ENCODE measurements at regions not wholly inside any gene's neighbourhood (a gene's known extent, or its start where the extent isn't known, plus 50 kb on each side); places are given as distances from the start of the nearest gene placed in this dataset.
"Not testable (repeated sequence)": the region's sequence is repeated elsewhere in the genome, so short reads cannot be mapped to it uniquely, and the experiment has no call there.

DNA sequence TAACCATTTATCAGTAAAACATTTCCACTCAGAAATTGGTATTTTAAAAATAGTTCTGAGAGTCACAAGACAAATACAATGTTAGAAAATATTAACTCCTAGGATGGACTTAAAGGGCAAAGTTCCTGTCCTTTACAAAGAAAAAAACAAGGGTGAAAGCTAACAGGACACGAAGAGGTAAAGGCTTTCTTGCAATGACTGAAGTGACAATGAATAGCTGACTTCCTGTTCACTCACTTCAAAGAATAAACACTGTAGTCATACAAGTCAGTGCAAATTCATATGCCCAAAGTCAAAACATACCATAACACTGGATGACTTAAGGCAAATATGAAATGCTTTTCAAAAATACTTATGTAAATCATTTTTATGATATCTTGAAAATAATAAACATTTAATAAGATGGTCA lies 1389.8 kb upstream of the ALCAM start:
- peak; percentile 1 for DNase-seq (ENCODE audit: low read depth)

DNA sequence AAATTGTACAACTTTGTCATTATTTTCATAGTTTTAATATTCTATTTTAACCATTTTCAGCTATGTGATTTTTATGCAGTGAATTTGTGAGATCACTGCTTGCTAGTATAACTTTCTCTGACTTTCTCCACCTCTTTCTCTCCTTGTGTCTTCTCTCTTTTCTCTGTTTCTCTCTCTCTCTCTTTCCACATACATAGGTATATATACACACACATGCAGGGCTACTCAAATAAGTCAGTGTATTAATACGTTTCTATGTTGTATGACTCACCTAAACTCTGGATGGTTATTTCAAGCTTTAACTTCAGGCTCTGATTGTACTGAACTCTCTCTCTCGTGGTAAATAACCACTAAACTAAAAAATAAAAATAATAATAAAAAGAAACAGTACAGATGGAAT lies 1389.3 kb upstream of the ALCAM start:
- DNase-seq (ENCODE audit: low read depth) = no peak

DNA sequence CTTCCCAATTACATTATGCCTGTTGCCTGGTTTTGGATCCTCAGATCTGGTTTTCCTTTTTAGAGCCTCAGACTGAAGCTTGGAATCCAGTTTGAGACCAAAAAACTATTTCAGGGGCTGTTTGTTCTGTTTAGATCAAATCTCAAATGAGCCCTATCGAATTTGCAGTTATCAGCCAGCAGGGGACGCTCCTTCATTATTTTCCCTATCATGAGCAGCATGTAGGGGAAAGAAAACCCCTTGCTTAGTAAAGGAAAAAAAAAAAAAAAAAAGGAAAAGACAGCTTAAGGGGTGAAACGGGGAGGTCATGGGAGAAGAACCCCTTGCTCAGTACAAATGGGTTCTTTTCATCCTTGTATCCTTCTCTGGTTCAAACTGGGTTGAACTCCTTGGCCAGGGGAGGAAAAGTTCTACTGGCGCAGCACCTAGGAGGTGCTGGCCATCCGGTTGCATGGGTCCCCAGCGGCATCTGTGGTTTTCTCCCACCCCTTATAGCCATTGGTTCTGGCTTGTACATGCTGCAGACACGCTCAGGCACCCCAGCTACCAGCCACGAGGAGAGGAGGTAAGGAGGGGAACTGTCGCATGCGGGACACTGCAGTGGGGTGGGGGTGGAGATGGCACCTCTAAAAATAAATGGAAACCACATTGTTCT lies 1375.1 kb upstream of the ALCAM start:
- peak; percentile 16 for DNase-seq (ENCODE audit: low read depth)

DNA sequence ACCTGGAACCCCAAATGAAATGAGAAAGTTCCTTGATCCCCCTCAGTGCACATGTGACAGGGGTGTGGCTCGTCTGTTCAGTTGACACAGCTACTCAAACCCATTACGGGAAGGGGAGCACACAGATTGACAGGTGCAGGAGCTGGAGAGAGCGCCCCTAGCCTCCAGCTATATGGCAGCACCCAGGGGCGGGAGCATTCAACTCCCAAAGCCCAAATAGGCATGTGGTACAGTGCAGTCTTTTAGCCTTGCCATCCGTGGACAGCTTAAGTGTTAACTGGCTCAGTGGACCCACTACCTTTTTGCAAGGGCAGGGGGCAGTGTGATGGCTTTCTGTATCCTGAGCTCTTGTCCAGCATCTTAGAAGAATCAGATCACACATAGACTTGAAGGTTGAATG lies 1374.2 kb upstream of the ALCAM start:
- DNase-seq (ENCODE audit: low read depth) = no peak

DNA sequence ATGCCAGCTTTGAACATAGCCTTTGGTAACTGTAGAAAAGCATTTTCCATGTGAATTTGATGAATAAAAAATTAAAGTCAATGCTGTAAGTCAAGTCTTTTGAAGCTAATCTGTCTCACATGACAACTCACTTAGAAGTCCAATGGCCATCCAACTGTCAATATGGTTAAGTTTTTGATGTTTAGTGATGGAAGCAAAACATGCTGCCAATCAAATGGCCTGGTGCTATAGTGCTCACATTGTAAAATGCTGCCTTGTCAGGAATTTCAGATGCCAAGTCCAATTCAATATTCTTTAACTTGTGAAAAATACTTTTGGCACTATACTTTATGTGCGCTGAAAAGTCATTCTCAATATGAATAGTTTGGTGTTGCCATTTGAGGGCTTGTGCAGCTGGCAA lies 1361.8 kb upstream of the ALCAM start:
- no peak for DNase-seq (ENCODE audit: low read depth)

DNA sequence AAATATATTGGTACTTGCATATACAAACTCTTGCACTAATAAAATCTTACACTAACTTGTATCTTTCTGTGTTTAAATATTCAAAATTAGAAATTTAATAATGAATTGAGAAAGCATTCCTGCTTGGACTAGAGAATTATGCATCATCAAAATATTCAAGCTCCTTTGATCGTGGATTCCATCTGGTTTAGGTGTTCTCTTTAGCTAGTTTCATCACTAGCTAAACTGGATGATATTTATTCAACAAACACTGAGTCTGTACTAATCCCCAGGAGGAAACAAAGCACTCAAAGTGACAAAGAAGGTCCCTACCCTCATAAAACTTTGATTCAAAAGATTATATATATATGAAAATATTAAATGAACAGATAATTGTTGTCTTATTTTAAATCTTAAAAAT lies 1360.9 kb upstream of the ALCAM start:
- peak; percentile 1 for DNase-seq (ENCODE audit: low read depth)

DNA sequence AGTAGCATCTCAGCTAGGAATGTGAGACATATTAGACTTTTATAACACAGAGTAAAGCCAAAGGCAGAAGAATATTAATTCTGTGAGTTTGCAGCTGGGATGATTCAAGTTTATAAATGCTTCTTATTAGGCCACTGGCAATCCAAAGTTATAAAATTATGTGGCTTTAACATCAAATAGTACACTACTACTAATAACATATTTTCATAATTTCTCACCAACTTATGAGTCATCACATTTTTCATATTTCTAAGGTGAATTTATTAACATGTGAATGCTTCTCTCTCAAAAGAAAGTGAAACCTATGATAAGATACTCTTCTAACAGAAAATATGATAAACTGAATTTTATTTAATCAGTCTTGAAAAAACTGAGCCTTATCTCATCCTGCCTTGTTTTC lies 1348.2 kb upstream of the ALCAM start:
- no peak for DNase-seq (ENCODE audit: low read depth)

DNA sequence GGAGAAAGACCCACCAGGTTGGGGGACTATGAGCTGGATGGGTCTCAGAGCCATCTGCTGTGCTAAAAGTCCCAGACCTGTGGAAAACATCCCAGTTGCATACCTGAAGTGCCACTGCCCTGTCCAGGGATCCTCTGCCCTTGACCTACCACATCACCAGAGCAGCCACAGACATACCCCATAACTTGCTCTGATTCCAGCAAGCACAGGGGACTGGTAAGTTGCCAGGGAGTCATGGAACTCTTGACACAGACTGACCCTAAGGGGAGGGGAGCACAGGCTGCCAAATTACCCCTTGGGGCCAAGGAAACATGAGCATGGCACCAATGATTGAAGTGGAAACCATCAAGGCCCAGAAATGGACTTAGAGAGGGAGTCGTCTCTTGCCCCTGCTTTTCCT lies 1335.1 kb upstream of the ALCAM start:
- DNase-seq (ENCODE audit: low read depth) = no peak

DNA sequence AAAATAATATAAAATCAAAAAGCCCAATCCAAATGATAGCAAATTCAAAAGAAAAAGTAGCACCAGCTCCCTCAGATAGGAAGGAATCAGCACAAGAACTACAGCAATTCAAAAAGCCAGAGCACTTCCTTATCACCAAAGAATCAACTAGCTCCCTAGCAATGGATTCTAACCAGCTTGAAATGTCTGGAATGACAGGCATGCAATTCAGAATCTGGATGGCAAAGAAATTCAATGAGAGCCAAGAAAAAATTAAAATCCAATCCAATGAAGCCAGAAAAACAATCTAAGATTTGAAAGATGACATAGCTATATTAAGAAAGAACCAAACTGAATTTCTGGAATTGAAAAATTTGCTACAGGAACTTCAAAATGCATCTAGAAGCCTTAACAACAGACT lies 1334.4 kb upstream of the ALCAM start:
- peak; percentile 37 for DNase-seq (ENCODE audit: low read depth)

DNA sequence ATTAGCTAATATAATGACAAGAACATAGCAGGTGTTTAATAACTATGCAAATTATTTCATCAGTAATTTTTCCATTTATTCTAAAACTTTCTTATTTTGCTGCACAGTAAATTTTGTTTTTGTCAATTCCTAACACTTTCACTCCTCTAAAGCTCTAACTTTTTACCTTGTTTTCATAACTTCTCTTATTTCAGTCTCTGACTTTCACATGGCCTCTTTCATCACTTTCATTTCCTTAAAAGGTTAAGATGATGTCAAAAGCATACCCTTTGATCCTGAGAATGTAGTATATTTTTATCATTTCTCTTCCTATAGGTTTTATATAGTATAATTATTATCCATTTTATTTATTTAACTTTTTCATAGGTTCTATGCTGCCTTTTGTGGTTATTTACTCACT lies 1325.8 kb upstream of the ALCAM start:
- DNase-seq (ENCODE audit: low read depth) = no peak

DNA sequence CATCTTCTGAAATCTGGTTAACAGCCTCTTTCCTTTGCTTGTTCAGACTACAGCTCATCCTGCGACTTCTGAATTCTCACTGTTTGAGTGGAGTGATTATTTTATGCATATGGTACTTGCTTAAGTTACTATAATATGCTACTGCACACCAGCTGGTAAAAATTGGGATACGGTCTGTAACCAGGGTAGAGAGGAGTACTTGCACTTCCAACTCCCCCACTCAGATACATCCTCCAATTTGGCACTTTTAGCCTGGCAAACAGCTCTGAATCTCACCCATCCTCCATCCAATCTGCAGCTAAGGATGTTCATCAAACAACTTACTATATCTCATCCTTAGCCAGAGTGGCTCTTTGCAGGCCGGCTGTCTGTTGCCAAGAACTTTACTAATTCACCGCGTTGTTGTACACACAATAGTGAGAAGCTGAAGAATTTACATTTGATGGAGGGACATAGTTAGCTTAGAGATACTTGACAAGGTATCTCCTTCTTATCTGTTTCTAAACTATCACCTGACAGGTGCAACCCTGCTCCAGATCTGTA lies 1323.6 kb upstream of the ALCAM start:
- not testable (repeated sequence) for DNase-seq (ENCODE audit: low read depth)

DNA sequence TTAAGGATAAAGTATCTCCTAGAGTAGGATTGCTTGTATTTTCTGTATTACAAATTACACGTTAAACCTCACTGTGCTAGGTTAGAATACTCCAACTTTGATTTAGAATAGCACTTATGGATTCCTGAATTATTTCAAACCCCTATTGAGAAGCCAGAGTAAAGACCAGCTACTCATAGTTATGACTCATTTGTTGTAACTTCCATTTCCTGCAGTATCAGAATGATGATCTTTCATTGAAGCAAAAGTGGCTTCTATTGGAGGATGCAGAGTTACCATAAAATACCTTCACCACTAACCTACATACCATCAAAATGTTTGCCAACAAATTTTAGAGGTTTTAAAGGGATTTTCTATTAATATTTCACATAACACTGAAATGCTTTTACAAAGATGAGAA lies 1322.7 kb upstream of the ALCAM start:
- DNase-seq (ENCODE audit: low read depth) = peak; percentile 19

DNA sequence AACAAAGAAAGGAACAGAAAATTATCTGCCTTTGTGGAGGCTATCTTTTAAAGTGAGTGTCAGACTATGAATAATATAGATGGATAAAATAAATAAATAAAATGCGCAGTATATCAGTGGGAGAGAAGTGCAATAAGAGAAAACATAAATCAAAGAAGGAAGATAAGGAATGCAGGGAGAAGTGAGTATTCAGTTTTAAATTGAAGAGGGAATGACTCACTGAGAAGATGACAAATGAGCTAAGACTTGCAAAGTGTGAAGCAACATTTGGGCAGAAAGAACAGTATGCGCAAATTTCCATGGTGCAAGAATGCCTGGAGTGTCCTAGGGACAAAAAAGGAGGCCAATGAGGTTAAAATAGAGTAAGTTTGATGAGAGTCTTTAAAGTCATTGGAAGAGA lies 1300.1 kb upstream of the ALCAM start:
- peak; percentile 76 for DNase-seq (ENCODE audit: low read depth)

DNA sequence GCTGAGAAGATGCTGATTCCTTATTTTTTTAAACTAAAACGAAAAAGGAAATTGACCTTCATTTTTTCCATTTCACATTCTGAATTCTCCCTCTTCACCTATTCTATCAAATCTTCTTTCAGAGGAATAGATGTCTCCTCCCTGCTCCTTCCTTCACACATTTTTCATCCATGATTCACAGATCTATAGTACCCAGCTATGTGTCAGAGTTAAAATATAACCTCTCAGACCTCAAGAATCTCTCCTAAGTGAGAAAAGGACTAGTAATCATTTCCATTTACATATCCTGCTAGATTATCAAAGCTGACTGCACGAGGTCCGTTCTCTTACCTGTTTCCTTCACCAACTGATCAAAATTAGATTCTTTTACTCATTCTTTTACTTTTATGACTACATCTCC lies 1297.6 kb upstream of the ALCAM start:
- peak; percentile 87 for DNase-seq (ENCODE audit: low read depth)

DNA sequence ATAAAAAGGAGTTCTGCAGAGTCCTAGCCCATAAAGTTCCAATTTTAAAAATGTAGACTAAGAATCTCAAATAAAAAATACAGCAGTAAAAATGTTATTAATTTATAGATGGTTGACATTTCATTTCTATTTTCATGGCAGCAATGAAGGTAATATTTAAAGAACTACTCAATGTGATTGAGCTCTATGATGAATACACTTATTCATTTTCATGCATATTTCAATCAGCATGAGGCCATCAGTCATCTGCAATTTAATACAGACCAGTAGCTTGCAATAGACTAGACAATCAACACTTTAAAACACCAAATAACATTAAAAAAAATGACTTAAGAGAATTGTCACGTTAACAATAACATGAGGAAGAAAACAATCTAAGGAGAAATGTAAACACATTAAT lies 1295.8 kb upstream of the ALCAM start:
- DNase-seq (ENCODE audit: low read depth) = no peak

DNA sequence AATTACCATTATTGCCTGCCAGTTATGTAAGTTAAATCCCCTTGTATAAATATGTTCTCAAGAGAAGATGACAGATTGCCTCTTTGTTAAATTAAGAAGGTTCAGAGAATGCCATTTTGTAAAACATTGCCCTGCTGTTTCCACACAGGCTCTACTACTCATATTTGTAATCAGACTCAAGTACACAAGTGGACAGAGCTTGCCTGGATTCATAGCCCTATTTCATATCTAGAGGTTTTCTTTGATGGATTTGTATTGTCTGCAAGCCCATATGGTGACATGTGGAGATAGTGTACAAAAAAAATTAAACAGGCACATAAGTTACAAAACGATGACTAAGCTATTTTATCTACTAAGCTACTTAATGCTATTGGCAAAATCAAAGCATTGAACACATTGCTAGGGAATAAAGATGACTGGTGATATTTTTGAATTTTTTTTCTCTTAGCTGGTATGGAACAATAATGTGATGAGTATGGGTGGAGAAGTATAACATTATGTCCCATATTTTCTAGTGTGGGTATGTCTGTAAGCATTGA lies 1286.6 kb upstream of the ALCAM start:
- no peak for DNase-seq (ENCODE audit: low read depth)

DNA sequence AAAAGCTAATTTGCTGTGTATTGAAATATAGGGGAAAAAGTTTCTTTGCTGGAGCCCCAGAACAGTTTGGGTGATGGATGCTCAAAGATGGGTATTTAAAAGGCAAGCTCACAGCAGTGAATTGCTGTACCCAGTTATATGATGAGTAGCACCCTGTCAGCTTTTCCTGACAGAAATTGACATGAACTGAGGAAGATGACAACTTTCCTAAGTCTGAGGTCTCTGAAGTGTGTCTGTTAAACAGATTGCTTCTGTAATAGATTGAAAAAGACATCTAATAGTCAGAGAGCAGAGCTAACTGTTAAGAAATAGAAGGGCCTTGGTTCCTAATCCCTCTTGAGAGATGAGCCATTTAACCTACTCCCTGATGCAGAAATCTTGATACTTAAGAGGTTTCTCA lies 1278.0 kb upstream of the ALCAM start:
- DNase-seq (ENCODE audit: low read depth) = no peak

DNA sequence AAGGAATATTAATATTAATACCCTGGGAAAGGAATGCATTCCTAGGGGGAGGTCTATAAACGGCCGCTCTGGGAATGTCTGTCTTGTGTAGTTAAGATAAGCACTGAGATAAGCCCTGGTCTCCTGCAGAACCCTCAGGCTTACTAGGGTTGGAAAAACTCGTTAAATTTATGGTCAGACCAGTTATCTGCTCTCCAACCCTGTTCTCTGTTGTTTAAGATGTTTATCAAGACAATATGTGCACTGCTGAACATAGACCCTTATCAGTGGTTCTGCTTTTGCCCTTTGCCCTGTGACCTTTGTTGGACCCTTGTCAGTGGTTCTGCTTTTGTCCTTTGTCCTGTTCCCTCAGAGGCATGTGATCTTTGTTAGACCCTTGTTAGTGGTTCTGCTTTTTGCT lies 1276.7 kb upstream of the ALCAM start:
- DNase-seq (ENCODE audit: low read depth) = not testable (repeated sequence)

DNA sequence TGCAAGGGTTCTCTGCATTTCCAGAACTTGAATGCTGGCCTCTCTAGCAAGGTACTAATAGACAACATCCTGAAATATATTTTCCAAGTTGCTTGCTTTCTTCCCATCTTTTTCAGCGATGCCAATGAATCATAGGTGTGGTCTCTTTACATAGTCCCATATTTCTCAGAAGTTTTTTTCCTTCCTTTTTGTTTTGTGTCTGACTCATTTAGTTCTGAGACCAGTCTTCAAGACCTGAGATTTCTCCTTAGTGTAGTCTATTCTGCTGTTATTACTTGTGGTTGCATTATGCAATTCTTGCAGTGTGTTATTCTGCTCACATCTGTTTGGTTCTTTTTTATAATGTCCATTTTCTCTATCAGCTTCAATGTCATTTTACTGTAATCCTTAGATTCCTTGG lies 1265.0 kb upstream of the ALCAM start:
- DNase-seq (ENCODE audit: low read depth) = no peak

DNA sequence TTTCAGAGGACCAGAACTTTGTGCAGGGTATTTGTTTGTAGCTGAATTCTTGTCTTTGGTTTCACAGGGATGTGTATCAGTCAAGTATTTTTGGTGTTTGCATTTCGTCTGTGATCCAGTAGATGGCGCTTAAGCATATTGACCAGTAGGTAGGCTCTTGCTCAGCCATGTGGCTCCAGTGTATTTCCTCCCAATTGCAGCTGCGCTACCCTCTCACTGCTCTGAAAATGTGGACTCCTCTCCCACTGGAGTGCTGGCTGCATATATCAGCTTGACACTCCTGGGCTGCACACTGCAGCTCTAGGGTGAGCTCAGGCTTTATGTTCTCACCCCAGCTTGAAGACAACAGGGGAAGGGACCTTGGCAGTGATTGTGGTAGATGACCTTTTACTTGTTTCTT lies 1264.3 kb upstream of the ALCAM start:
- DNase-seq (ENCODE audit: low read depth) = peak; percentile 60

DNA sequence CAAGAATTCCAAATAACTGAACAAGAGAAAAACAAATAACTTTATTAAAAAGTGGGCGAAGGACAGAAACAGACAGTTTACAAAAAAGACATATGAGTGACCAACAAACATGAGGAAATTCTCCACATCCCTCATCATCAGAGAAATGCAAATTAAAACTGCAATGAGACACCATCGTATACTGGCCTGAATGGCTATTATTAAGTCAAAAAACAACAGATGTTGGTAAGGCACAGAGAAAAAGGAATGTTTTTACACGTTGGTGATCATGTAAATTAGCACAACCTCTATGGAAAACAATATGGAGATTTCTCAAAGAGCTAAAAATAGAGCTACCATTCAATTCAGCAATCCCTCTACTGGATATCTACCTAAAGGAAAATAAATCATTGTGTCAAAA lies 1260.4 kb upstream of the ALCAM start:
- no peak for DNase-seq (ENCODE audit: low read depth)

DNA sequence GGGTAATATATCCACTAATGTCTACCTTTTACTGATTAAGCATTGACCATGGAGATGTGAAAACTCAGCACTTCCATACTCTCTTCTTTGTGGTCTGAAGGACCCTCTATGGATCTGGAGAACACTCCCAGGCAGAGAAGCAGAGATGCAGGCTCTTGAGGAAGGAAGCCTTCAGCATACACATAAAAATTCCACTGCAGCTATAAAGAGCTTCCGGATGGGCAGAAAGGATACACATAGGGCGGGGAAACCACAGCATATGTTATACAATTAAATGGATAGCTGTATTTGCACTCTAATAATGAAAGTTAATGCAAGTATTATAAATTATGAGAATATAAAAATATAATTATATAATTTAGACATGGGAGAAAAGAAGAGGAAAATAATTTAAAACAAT lies 1258.2 kb upstream of the ALCAM start:
- DNase-seq (ENCODE audit: low read depth) = no peak

DNA sequence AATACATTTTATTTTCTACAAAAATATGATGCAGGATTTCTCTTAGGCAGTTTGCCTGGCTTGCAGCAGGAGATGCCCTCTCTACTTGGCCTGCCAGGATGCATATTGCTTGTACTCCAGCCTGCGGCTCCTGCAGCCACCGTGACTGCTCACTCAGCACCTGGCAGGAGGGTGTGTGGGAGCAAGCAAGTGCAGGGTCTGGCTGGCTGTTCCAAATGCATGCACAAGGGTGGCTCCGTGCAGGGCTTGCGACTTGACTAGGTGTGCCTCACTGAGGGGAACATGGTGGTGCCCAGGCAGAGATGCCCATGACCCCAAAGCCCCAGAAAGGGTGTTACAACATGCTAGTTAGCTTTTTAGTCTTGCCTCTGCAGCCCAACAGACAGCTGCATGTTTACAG lies 1240.2 kb upstream of the ALCAM start:
- DNase-seq (ENCODE audit: low read depth) = no peak
